Upper lobe of right lung (tissue), 1 donor: ENCODE measurements at regions not wholly inside any gene's neighbourhood (a gene's known extent, or its start where the extent isn't known, plus 50 kb on each side); places are given as distances from the start of the nearest gene placed in this dataset.

Source experiments
- ATAC-seq: fragments of 200-7000 bp; cut with Tn5 transposase; one replicate; pipeline ENCODE4 v1.9.1; 2020; ENCODE audit warnings: mild to moderate bottlenecking, moderate library complexity
- DNase-seq: peaks from one replicate; pipeline ENCODE4 v3.0.0-alpha.2; 2020
- H3K27ac ChIP-seq: fragments of 200-600 bp; one replicate; pipeline ENCODE4 v1.8.0; 2022
- H3K27me3 ChIP-seq: fragments of 200-600 bp; one replicate; pipeline ENCODE4 v1.8.0; 2022; ENCODE audit warnings: mild to moderate bottlenecking
- H3K36me3 ChIP-seq: fragments of 200-600 bp; one replicate; pipeline ENCODE4 v1.8.0; 2022
- H3K4me1 ChIP-seq: fragments of 200-600 bp; one replicate; pipeline ENCODE4 v1.8.0; 2022
- H3K4me3 ChIP-seq: fragments of 200-600 bp; one replicate; pipeline ENCODE4 v1.8.0; 2022; ENCODE audit warnings: mild to moderate bottlenecking
- H3K9me3 ChIP-seq: fragments of 200-600 bp; one replicate; pipeline ENCODE4 v1.8.0; 2022
- CTCF ChIP-seq: fragments of 200-600 bp; IDR thresholded peaks from one replicate; pipeline ENCODE4 v1.8.0; 2022; ENCODE audit warnings: antibody characterized with exemption
- intact Hi-C: fragments of 100-400 bp; cut with DNase I; formaldehyde crosslinking; loops from one replicate; pipeline ENCODE4 v1.11.0; 2022
- donor health status: DM: no; HTN: yes; CAD: no; lungs with severe emphysema.

- Histone ChIP-seq H3K27ac (no peak overlapping the region), H3K27me3 (no peaks in the 10 kb centered on the region), H3K9me3 (no peaks in the 10 kb centered on the region), H3K36me3 (no peaks in the 10 kb centered on the region), H3K4me1 (no peaks in the 10 kb centered on the region), H3K4me3 (no peak overlapping the region)
- DNase-seq (no peak), ATAC-seq (no peak)
- intact Hi-C loops, result no loop called here
- no peak for TF ChIP-seq CTCF
These were observed 359.4 kb upstream of the DSEL start for GRCh38 chr18:67875944-67876343.

DNA sequence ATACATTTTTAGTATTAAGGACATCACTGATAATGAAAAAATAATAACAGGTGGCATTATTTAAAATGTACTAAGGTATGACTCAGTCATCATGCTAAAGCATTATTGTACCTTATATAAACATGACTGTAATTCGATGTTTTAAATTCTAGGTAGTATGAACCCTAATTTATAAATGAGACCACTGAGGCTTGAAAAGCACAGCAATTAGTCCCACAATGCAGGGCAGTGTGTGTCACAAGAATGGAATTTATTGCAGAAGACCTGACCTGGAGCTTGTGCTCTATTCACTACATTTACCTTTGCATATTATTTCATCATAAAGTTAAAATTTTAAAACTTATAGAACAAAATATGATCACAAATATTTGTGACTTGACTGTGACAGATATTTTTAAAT lies 358.5 kb upstream of the DSEL start:
- Histone ChIP-seq H3K4me1 (no peaks in the 10 kb centered on the region), H3K9me3 (no peaks in the 10 kb centered on the region)

GRCh38 chr18:67865400-67865799 lies 348.9 kb upstream of the DSEL start:
- no peak overlapping the region for H3K4me3 ChIP-seq
- DNase-seq (no peak), ATAC-seq (no peak)
- no peak for TF ChIP-seq CTCF
- H3K27ac ChIP-seq, result no peak overlapping the region
- no peaks in the 10 kb centered on the region for H3K9me3 ChIP-seq
- H3K4me1 ChIP-seq, result no peaks in the 10 kb centered on the region
- intact Hi-C loops, result no loop called here
- no peaks in the 10 kb centered on the region for H3K36me3 ChIP-seq
- H3K27me3 ChIP-seq, result no peaks in the 10 kb centered on the region

More for the DNA sequence above, 358.5 kb upstream of the DSEL start:
- no peak for DNase-seq
- ATAC-seq, result no peak
- Histone ChIP-seq H3K36me3 (no peaks in the 10 kb centered on the region), H3K4me3 (no peak overlapping the region), H3K27ac (no peak overlapping the region), H3K27me3 (no peaks in the 10 kb centered on the region)
- intact Hi-C loops, result no loop called here
- no peak for TF ChIP-seq CTCF

- H3K9me3 ChIP-seq, result no peaks in the 10 kb centered on the region
- no peaks in the 10 kb centered on the region for H3K27me3 ChIP-seq
- H3K4me3 ChIP-seq, result no peak overlapping the region
- H3K36me3 ChIP-seq, result no peaks in the 10 kb centered on the region
- H3K4me1 ChIP-seq, result no peaks in the 10 kb centered on the region
- intact Hi-C loops, result no loop called here
- no peak for TF ChIP-seq CTCF
- ATAC-seq, result no peak
- DNase-seq, result no peak
- H3K27ac ChIP-seq, result no peak overlapping the region
These were observed 348.3 kb upstream of the DSEL start for GRCh38 chr18:67864677-67865340.

- intact Hi-C loops, result no loop called here
- no peak for ATAC-seq
- no peaks in the 10 kb centered on the region for H3K9me3 ChIP-seq
These were observed 345.5 kb upstream of the DSEL start for GRCh38 chr18:67862069-67862468.

More at GRCh38 chr18:67862069-67862468, 345.5 kb upstream of the DSEL start:
- no peaks in the 10 kb centered on the region for H3K27me3 ChIP-seq
- H3K36me3 ChIP-seq, result no peaks in the 10 kb centered on the region
- no peak overlapping the region for H3K27ac ChIP-seq
- H3K4me3 ChIP-seq, result no peak overlapping the region
- no peak for TF ChIP-seq CTCF
- no peaks in the 10 kb centered on the region for H3K4me1 ChIP-seq
- DNase-seq, result no peak
